ENCODE measurements at regions not wholly inside any gene's neighbourhood (a gene's known extent, or its start where the extent isn't known, plus 50 kb on each side); places are given as distances from the start of the nearest gene placed in this dataset.

DNA sequence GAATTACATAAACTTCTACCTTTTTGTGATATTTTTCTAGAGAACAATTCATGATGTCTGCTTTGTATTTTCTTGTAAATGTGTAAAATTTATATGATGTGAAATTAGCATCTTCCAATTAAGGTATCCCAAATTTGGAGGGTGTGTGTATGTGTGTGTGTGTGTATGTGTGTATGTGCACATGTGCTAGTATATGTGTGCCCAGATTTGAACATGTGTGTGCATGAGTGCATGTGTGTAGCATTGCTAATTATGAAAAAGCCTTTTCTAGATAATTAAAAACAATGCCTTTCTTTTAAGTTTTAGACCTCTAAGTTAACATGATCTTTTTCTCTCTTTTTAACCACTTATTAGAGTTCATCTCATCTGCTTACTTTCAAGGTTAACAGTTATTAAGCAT is 208.0 kb upstream of the SPOPL start:
- TF ChIP-seq EP300 (IDR thresholded peaks at IDR 0.05) (no peak), POLR2AphosphoS5 (IDR thresholded peaks at IDR 0.05) (no peak), POLR2A (IDR thresholded peaks at IDR 0.05) (no peak)
- TF ChIP-seq, protein P1, sequence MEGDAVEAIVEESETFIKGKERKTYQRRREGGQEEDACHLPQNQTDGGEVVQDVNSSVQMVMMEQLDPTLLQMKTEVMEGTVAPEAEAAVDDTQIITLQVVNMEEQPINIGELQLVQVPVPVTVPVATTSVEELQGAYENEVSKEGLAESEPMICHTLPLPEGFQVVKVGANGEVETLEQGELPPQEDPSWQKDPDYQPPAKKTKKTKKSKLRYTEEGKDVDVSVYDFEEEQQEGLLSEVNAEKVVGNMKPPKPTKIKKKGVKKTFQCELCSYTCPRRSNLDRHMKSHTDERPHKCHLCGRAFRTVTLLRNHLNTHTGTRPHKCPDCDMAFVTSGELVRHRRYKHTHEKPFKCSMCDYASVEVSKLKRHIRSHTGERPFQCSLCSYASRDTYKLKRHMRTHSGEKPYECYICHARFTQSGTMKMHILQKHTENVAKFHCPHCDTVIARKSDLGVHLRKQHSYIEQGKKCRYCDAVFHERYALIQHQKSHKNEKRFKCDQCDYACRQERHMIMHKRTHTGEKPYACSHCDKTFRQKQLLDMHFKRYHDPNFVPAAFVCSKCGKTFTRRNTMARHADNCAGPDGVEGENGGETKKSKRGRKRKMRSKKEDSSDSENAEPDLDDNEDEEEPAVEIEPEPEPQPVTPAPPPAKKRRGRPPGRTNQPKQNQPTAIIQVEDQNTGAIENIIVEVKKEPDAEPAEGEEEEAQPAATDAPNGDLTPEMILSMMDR (IDR thresholded peaks at IDR 0.05): no peak
